OCI-M1 (cell line): ENCODE measurements at regions not wholly inside any gene's neighbourhood (a gene's known extent, or its start where the extent isn't known, plus 50 kb on each side); places are given as distances from the start of the nearest gene placed in this dataset.

ENCODE experiments used
- DNase-seq: peaks from one replicate; lab custom pipeline; 2025; lab: John Stamatoyannopoulos, UW

GRCh38 chr9:105023788-105024187, 95.8 kb upstream of the ABCA1 start:
- DNase-seq: no peak

GRCh38 chr9:105024529-105024928, 96.6 kb upstream of the ABCA1 start:
- no peak for DNase-seq

GRCh38 chr9:105026451-105026850, 98.5 kb upstream of the ABCA1 start:
- DNase-seq: no peak

- DNase-seq: no peak
These were observed 99.1 kb upstream of the ABCA1 start for GRCh38 chr9:105027084-105027483.

GRCh38 chr9:105030285-105030684, 102.3 kb upstream of the ABCA1 start:
- DNase-seq: no peak

DNA sequence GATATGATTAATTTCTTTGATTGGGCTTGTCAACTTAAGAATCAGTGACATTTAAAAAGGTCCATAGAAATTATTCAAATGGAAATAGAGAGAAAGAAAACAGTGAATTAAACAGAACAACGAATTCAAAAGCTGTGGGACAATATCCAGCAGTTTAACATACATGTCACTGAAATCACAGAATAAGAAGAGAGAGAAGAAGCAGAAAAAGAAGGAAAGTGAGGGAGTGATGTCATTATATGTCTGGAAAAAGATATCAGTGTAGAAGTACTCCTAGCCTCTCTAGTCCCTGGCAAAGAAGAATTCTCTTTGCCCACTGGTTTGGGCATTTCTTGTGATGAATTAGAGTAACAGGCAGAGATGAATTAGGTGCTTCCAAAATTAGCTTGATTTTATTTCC, 109.2 kb upstream of the ABCA1 start:
- DNase-seq: no peak

GRCh38 chr9:105038051-105038450, 110.1 kb upstream of the ABCA1 start:
- no peak for DNase-seq

DNA sequence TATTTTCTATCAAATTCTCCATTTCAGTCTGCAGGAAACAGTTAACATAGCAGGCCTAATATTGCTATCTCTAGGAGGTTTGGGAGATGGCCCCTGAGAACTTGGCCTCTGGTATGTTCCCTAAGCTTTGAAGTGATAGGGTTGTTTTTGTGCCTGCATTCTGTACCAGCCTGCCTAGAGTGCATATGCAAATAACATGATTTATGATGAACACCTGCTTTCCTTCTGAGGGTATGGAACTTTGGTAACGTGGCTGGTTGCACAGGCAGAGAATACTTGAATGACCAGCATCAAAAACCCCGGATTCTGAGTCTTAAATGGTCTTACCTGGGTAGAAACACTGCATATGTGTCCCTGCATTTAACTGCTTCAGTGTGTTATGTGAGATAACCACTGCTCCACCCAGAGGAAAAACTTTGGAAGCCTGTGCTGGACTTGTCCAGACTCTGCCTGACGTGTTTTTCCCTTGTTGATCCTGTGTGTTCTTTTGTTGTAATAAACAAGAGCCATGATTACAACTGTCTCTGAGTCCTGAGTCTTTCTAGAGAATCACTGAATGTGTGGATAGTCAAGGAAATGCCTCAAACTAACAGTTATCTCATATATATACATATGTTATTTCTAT, 111.3 kb upstream of the ABCA1 start:
- no peak for DNase-seq

- no peak for DNase-seq
These were observed 115.5 kb upstream of the ABCA1 start for GRCh38 chr9:105043370-105043936.

DNA sequence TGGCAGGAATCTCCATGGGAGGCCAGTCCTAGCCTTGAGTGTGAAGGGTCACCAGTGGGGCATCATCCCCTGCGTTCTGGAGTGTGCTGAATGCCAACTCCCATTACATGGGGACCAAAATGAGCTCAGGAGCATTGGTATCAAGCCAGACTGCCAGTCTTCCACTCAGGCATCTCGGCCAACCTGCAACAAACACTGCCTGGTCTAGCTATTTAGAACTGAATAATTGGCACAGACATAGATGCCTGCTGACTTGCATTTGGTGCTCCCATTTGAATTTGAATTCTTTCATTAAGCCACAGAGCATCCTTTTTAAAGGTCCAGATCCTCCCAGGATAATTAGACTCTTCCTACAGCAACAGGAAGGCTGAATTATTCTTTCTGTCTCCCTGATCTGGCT, 116.6 kb upstream of the ABCA1 start:
- DNase-seq: no peak

- no peak for DNase-seq
These were observed 119.2 kb upstream of the ABCA1 start for GRCh38 chr9:105046907-105047741.

GRCh38 chr9:105047742-105048041, 119.7 kb upstream of the ABCA1 start:
- DNase-seq: no peak

DNA sequence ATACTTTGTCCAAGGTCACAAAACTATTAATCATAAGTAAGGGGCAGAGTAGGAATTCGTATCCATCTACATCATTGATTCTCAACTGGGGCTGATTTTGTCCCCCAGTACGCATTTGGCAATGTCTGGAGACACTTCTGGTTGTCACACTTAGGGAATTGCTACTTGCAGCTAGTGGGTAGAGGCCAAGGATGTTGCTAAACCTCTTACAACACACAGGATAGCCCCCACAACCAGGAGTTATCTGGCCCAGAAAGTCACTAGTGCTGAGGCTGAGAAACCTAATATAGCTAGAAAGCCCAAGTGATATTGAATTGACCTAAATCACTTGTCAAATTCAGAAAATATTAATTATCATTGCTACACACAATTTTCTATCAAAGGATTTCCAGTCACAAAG, 120.4 kb upstream of the ABCA1 start:
- DNase-seq: no peak

DNA sequence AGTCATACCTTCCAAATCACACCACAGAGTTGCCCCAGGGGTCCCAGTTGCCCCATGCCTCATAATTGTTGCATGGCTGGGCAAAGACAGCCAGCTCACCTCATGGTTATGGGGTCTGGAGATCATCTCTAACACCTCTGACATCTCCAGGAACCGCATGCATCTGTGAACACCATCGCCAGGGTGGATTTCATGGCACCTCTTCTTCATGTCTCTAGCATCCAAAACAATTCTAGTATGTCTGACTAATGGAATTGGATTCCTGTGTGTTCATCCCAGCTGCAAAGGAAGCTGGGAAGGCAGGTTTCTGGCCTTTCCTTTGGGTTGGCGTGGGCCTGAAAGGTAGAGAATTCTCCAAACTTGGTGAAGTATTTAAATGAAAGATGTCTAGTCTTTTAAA, 122.3 kb upstream of the ABCA1 start:
- DNase-seq: no peak

GRCh38 chr9:105051897-105052296, 123.9 kb upstream of the ABCA1 start:
- DNase-seq: no peak

DNA sequence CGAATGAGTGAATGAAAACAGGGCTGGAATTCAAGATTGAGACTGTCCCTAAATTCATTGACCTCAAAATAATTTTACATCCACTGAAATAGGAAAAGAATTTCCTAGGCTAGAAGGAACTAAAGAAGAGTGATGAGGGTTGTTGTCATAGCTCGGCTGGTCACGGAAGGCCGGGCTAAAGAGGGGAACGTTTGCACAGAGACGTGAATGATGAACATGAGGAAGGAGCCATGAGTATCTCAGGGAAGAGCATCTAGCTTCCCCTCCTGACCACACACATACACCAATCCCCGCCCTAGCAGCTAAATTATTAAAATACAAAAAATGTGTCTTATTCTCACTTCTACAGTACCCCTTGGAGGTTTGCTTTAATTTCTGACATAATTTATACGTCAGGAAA, 124.4 kb upstream of the ABCA1 start:
- DNase-seq: no peak

DNA sequence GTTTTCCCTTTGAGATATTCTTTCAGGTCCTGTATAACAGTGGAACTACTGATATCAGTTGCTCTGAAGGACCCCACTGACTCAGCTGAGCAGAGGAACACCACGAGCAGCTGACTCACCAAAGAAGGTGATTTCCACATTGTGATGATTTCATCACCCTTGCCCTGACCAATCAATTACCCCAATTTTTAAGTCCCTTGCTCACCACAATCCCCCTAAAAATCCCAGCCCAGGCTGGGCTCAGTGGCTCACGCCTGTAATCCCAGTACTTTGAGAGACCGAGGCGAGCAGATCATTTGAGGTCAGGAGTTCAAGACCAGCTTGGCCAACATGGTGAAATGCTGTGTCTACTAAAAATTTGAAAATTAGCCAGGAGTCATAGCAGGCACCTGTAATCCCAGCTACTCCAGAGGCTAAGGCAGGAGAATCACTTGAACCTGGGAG, 125.3 kb upstream of the ABCA1 start:
- DNase-seq: peak; percentile 61

DNA sequence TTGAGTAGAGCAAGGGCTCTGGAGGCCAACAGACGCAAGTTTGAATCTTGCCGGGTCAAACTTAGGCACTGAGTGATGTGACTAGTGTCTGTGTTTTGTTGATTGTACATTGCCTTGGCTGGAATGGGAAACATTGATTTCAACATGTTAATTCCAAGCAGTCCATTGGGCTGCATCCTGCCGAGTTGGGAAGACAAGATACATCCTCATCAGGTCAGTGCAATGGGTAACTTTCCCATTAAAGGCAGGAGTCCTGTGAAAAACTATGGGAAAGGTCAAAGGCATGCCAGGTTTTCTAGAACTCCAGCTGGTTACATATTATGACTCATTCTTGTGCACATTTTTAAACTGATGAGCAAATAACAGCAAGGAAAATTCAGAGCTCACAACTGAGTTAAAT, 126.5 kb upstream of the ABCA1 start:
- no peak for DNase-seq

GRCh38 chr9:105055917-105056316, 128.0 kb upstream of the ABCA1 start:
- peak; percentile 40 for DNase-seq

DNA sequence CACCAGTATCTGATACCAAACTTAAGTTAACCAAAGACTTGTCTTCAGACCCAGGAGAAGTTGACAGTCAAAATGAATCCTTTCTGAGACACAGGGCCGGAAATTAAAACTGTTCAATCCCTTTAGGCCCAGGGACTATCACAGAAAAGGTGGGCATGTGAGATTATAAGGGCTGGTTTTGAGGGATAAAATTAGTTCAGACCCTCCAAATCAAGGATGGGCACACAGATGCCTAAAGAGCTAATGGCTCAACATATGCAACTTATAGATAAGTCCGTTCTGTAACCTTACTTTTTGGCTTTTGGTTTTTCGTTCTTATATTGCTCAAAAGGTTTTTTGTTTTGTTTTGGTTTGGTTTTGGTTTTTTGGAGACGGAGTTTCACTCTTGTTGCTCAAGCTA, 129.6 kb upstream of the ABCA1 start:
- DNase-seq: peak; percentile 27

DNA sequence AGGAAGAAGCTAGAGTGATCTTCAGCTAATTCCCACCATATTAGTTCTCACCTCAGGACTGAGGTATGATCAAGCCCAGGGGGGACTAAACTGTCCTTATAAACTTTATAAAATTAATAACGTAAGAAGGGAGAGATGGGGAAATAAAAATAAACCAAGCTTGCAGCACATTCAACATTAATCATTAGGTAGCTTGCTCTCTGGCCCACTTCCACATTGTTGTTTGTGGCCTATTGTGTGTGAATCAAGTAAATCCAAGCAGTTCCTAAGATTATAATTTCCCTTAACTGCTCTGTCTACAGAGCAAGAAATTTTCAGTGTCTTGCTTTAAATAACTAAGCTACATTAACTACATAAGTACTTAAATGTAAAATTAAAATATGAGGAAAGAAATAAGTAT, 131.3 kb upstream of the ABCA1 start:
- no peak for DNase-seq

- no peak for DNase-seq
These were observed 134.4 kb upstream of the ABCA1 start for GRCh38 chr9:105062222-105062855.
